ENCODE measurements at regions not wholly inside any gene's neighbourhood (a gene's known extent, or its start where the extent isn't known, plus 50 kb on each side); places are given as distances from the start of the nearest gene placed in this dataset.

DNA sequence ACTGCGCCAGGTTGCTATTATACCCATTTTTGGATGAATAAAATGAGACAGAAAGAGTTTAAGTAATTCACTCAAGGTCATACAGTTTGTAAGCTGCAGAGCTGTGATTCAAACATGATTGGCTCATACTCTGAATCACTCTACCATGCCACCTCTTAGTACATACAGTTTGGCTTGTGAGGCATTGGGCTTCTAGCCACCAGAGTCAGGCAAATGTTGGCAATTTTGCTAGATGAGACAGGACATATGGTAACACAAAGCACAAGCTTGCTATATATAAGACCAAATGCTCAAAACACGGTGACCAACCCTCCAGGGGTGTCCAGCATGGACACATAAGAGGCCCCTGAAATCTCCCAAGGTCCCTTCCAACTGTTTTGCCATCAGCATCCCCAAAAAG is 236.0 kb upstream of the IRX5 start:
- TF ChIP-seq CTCF (IDR thresholded peaks at IDR 0.05; ENCODE audit: low read depth, low read length), result no peak
- no peak for TF ChIP-seq POLR2A (IDR thresholded peaks at IDR 0.05; ENCODE audit: extremely low read depth, insufficient read length)
